ENCODE measurements at regions not wholly inside any gene's neighbourhood (a gene's known extent, or its start where the extent isn't known, plus 50 kb on each side); places are given as distances from the start of the nearest gene placed in this dataset.
A peak's percentile ranks its signal among the peaks of the same experiment; 100 is the strongest.
"Not testable (repeated sequence)": the region's sequence is repeated elsewhere in the genome, so short reads cannot be mapped to it uniquely, and the experiment has no call there.

- DNase-seq (ENCODE audit: low read depth): no peak
These were observed 54.4 kb downstream of the PRR18 start for GRCh38 chr6:166253778-166254204.

- no peak for DNase-seq (ENCODE audit: low read depth)
These were observed 54.9 kb downstream of the PRR18 start for GRCh38 chr6:166253281-166253681.

- no peak for DNase-seq (ENCODE audit: low read depth)
These were observed 55.6 kb downstream of the PRR18 start for GRCh38 chr6:166252601-166253000.

GRCh38 chr6:166251655-166252054 lies 56.5 kb downstream of the PRR18 start:
- DNase-seq (ENCODE audit: low read depth): no peak

GRCh38 chr6:166251211-166251610 lies 57.0 kb downstream of the PRR18 start:
- no peak for DNase-seq (ENCODE audit: low read depth)

GRCh38 chr6:166249061-166249785 lies 59.0 kb downstream of the PRR18 start:
- not testable (repeated sequence) for DNase-seq (ENCODE audit: low read depth)

- no peak for DNase-seq (ENCODE audit: low read depth)
These were observed 63.0 kb downstream of the PRR18 start for GRCh38 chr6:166245148-166245547.

GRCh38 chr6:166244353-166245045 lies 63.7 kb downstream of the PRR18 start:
- no peak for DNase-seq (ENCODE audit: low read depth)

- no peak for DNase-seq (ENCODE audit: low read depth)
These were observed 65.3 kb downstream of the PRR18 start for GRCh38 chr6:166242888-166243287.

GRCh38 chr6:166241974-166242373 lies 66.2 kb downstream of the PRR18 start:
- no peak for DNase-seq (ENCODE audit: low read depth)

GRCh38 chr6:166240889-166241288 lies 67.3 kb downstream of the PRR18 start:
- no peak for DNase-seq (ENCODE audit: low read depth)

GRCh38 chr6:166237617-166238016 lies 70.0 kb upstream of the TBXT start:
- peak; percentile 20 for DNase-seq (ENCODE audit: low read depth)

- no peak for DNase-seq (ENCODE audit: low read depth)
These were observed 68.9 kb upstream of the TBXT start for GRCh38 chr6:166236596-166236995.

GRCh38 chr6:166235666-166236292 lies 68.1 kb upstream of the TBXT start:
- DNase-seq (ENCODE audit: low read depth): no peak

GRCh38 chr6:166231181-166231580 lies 63.5 kb upstream of the TBXT start:
- not testable (repeated sequence) for DNase-seq (ENCODE audit: low read depth)

- DNase-seq (ENCODE audit: low read depth): no peak
These were observed 61.3 kb upstream of the TBXT start for GRCh38 chr6:166228839-166229528.

GRCh38 chr6:166228425-166228824 lies 60.8 kb upstream of the TBXT start:
- no peak for DNase-seq (ENCODE audit: low read depth)

GRCh38 chr6:166223079-166223478 lies 55.4 kb upstream of the TBXT start:
- no peak for DNase-seq (ENCODE audit: low read depth)

GRCh38 chr6:166222631-166223030 lies 55.0 kb upstream of the TBXT start:
- DNase-seq (ENCODE audit: low read depth): no peak

GRCh38 chr6:166221636-166222035 lies 54.0 kb upstream of the TBXT start:
- no peak for DNase-seq (ENCODE audit: low read depth)

- DNase-seq (ENCODE audit: low read depth): no peak
These were observed 53.4 kb upstream of the TBXT start for GRCh38 chr6:166221040-166221439.

Data from fibroblast of gingiva (primary cell).